ENCODE measurements at regions not wholly inside any gene's neighbourhood (a gene's known extent, or its start where the extent isn't known, plus 50 kb on each side); places are given as distances from the start of the nearest gene placed in this dataset.

- DNase-seq (ENCODE audit: extremely low read depth in 1 of 4, low spot score in 3 of 4), result no peak
- H2AFZ ChIP-seq (ENCODE audit: low read depth, low read length), result no peak overlapping the region
- BruUV-seq (replicated peaks), result no TSS peak
- no peaks in the 10 kb centered on the region for H3K9me1 ChIP-seq (ENCODE audit: control insufficient read depth, insufficient read depth, low read length)
- FAIRE-seq, result no peak
- CTCF ChIA-PET (ENCODE audit: low intra/inter-chr PET ratio), result no interaction called here
- in situ Hi-C loops (cut with MboI) (no loop called here), intact Hi-C loops (cut with micrococcal nuclease) (no loop called here)
- H3K36me3 ChIP-seq (ENCODE audit: control insufficient read depth, insufficient read depth, low read length), result no peaks in the 10 kb centered on the region
- TF ChIP-seq USF1 (CRISPR knock-in tag; IDR thresholded peaks at IDR 0.05) (no peak), TAF1 (IDR thresholded peaks at IDR 0.05; ENCODE audit: control insufficient read depth, extremely low read depth, insufficient read depth, low read length, severe bottlenecking) (no peak), XRCC3 (IDR thresholded peaks at IDR 0.05) (no peak), CHD4 (IDR thresholded peaks at IDR 0.05; ENCODE audit: insufficient read depth, insufficient replicate concordance, low read depth, low read length, poor library complexity, severe bottlenecking) (no peak), C11orf30 (IDR thresholded peaks at IDR 0.05; ENCODE audit: low read depth) (no peak), ZBTB43 (CRISPR knock-in tag; IDR thresholded peaks at IDR 0.05) (no peak), PHTF2 (CRISPR knock-in tag; IDR thresholded peaks at IDR 0.05) (no peak), FOS (IDR thresholded peaks at IDR 0.05; ENCODE audit: extremely low read depth, insufficient read length) (no peak)
- H3K4me1 ChIP-seq (replicated peaks in 1 of 2; ENCODE audit: control insufficient read depth in 2 of 2, insufficient read depth in 2 of 2, low read length in 2 of 2), result no peaks in the 10 kb centered on the region
- no peaks in the 10 kb centered on the region for H3K9me3 ChIP-seq (replicated peaks; ENCODE audit: control insufficient read depth, insufficient read depth, low read depth, low read length)
- WGBS (ENCODE audit: insufficient coverage, low coverage, missing lambda C conversion rate), result 0% methylated on average over 2 of the region's 2 CpGs
- no peaks in the 10 kb centered on the region for H3K79me2 ChIP-seq (ENCODE audit: control insufficient read depth, insufficient read depth, low read length)
- H3K9ac ChIP-seq (ENCODE audit: insufficient read depth in 1 of 2, low read depth in 2 of 2, low read length in 2 of 2), result no peak overlapping the region
- no peak for ATAC-seq
- H4K20me1 ChIP-seq (replicated peaks; ENCODE audit: control insufficient read depth, insufficient read depth, low read length), result no peaks in the 10 kb centered on the region
- POLR2A ChIA-PET, result no interaction called here
- no peak overlapping the region for H3K4me2 ChIP-seq (ENCODE audit: insufficient read depth, low read length)
- H3K4me3 ChIP-seq, result no peak overlapping the region
- H3K27me3 ChIP-seq (ENCODE audit: control insufficient read depth in 2 of 2, insufficient read depth in 2 of 2, low read length in 2 of 2), result no peaks in the 10 kb centered on the region
- no peak overlapping the region for H3K27ac ChIP-seq (ENCODE audit: extremely low read depth, low read depth, low read length)
Observed at GRCh38 chr3:180092889-180093288, 56.2 kb upstream of the PEX5L start.
